ENCODE measurements at regions not wholly inside any gene's neighbourhood (a gene's known extent, or its start where the extent isn't known, plus 50 kb on each side); places are given as distances from the start of the nearest gene placed in this dataset.

DNA sequence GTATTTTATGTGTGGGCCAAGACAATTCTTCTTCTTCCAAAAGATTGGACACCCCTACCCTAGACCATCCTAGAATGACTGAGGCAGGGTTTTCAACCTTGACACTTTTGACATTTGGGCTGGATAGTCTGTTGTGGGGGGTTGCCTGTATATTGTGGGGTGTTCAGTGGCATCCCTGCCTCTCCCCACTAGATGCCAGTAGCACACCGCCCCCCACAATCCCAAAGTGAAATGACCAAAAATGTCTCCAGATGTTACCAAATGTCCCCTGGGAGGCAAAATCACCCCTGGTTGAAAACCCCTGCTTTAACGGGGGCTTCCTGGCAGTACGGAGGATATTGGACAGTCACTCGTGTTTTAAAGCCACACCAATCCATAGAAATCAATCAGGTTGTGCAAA, 219.6 kb downstream of the PHETA1 start:
- Histone ChIP-seq H3K9me3 (no peaks in the 10 kb centered on the region), H3K4me1 (no peaks in the 10 kb centered on the region), H3K36me3 (ENCODE audit: control insufficient read depth, insufficient read depth, low read length) (no peaks in the 10 kb centered on the region), H3K27me3 (replicated peaks; ENCODE audit: control insufficient read depth, insufficient read depth, low read length) (no peaks in the 10 kb centered on the region), H3K4me3 (ENCODE audit: low read depth, low read length) (no peak overlapping the region)
- no peak for DNase-seq
- Mint-ChIP-seq H3K4me3 (ENCODE audit: unreplicated experiment) (no peak overlapping the region), H3K9me3 (ENCODE audit: unreplicated experiment) (no peaks in the 10 kb centered on the region), H3K36me3 (ENCODE audit: insufficient read depth, unreplicated experiment) (no peaks in the 10 kb centered on the region), H3K27me3 (ENCODE audit: insufficient read depth, unreplicated experiment) (peaks cover 6% of the 10 kb centered on the region), H3K4me1 (ENCODE audit: low read depth, unreplicated experiment) (no peaks in the 10 kb centered on the region), H3K27ac (ENCODE audit: unreplicated experiment) (no peak overlapping the region)
- BruUV-seq (replicated peaks): no TSS peak
- TF ChIP-seq, protein P1, sequence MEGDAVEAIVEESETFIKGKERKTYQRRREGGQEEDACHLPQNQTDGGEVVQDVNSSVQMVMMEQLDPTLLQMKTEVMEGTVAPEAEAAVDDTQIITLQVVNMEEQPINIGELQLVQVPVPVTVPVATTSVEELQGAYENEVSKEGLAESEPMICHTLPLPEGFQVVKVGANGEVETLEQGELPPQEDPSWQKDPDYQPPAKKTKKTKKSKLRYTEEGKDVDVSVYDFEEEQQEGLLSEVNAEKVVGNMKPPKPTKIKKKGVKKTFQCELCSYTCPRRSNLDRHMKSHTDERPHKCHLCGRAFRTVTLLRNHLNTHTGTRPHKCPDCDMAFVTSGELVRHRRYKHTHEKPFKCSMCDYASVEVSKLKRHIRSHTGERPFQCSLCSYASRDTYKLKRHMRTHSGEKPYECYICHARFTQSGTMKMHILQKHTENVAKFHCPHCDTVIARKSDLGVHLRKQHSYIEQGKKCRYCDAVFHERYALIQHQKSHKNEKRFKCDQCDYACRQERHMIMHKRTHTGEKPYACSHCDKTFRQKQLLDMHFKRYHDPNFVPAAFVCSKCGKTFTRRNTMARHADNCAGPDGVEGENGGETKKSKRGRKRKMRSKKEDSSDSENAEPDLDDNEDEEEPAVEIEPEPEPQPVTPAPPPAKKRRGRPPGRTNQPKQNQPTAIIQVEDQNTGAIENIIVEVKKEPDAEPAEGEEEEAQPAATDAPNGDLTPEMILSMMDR (IDR thresholded peaks at IDR 0.05; ENCODE audit: insufficient read depth in 1 of 2, low read depth in 1 of 2, low read length in 1 of 2, severe bottlenecking in 1 of 2, unreplicated experiment in 1 of 2): no peak
- intact Hi-C loops (cut with micrococcal nuclease; ENCODE audit: unreplicated experiment): no loop called here
- POLR2A ChIA-PET: no interaction called here
- CTCF ChIA-PET: no interaction called here

DNA sequence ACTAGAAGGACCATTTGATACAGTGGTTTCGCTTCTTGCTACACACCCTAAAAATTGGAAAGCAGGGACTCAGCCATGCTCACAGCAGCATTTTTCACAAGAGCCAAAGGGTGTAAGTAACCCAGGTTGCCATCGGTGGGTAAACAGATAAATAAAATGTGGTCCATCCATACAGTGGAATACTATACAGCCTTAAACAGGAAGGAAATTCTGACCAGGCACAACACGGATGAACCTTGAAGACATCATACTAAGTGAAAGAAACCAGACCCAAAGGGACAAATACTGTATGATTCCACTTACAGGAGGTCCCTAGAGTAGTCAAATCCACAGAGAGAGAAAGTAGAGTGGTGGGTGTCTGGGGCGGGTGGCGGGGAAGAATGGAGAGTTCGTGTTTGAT, 220.9 kb downstream of the PHETA1 start:
- Histone ChIP-seq H3K27me3 (replicated peaks; ENCODE audit: control insufficient read depth, insufficient read depth, low read length) (no peaks in the 10 kb centered on the region), H3K36me3 (ENCODE audit: control insufficient read depth, insufficient read depth, low read length) (no peaks in the 10 kb centered on the region), H3K9me3 (no peaks in the 10 kb centered on the region), H3K4me1 (no peaks in the 10 kb centered on the region), H3K4me3 (ENCODE audit: low read depth, low read length) (no peak overlapping the region)
- Mint-ChIP-seq H3K4me3 (ENCODE audit: unreplicated experiment) (no peak overlapping the region), H3K27ac (ENCODE audit: unreplicated experiment) (no peak overlapping the region), H3K9me3 (ENCODE audit: unreplicated experiment) (no peaks in the 10 kb centered on the region), H3K4me1 (ENCODE audit: low read depth, unreplicated experiment) (no peaks in the 10 kb centered on the region), H3K27me3 (ENCODE audit: insufficient read depth, unreplicated experiment) (peaks cover 9% of the 10 kb centered on the region), H3K36me3 (ENCODE audit: insufficient read depth, unreplicated experiment) (no peaks in the 10 kb centered on the region)
- POLR2A ChIA-PET: no interaction called here
- intact Hi-C loops (cut with micrococcal nuclease; ENCODE audit: unreplicated experiment): no loop called here
- BruUV-seq (replicated peaks): no TSS peak
- TF ChIP-seq, protein P1 (IDR thresholded peaks at IDR 0.05; ENCODE audit: insufficient read depth in 1 of 2, low read depth in 1 of 2, low read length in 1 of 2, severe bottlenecking in 1 of 2, unreplicated experiment in 1 of 2): no peak
- DNase-seq: no peak
- CTCF ChIA-PET: no interaction called here

DNA sequence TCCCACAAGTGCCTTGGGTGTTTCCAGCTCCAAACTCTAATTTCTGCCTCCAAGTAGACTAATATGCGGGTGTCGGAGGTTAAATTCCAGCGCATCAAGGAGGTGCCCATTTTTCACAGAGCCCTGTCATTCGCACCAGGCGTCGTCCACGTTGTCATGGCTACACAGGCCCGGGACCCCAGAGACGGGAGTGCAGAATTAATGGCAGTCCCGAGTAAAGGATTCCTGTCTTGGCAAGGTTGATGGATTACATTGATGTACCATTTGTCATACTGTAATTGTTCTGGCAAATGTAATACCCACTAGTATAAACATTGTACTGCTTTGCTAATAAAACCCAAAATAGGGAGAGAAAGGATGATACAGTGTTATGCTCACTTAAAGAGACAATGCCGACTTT, 222.9 kb upstream of the MYL2 start:
- TF ChIP-seq, protein P1 (IDR thresholded peaks at IDR 0.05; ENCODE audit: insufficient read depth in 1 of 2, low read depth in 1 of 2, low read length in 1 of 2, severe bottlenecking in 1 of 2, unreplicated experiment in 1 of 2): no peak
- no peaks in the 10 kb centered on the region for H3K9me3 Mint-ChIP-seq (ENCODE audit: unreplicated experiment)
- no peaks in the 10 kb centered on the region for H3K36me3 Mint-ChIP-seq (ENCODE audit: insufficient read depth, unreplicated experiment)
- no peak overlapping the region for H3K4me3 Mint-ChIP-seq (ENCODE audit: unreplicated experiment)
- no peaks in the 10 kb centered on the region for H3K4me1 Mint-ChIP-seq (ENCODE audit: low read depth, unreplicated experiment)
- Histone ChIP-seq H3K4me1 (no peaks in the 10 kb centered on the region), H3K36me3 (ENCODE audit: control insufficient read depth, insufficient read depth, low read length) (no peaks in the 10 kb centered on the region), H3K27me3 (replicated peaks; ENCODE audit: control insufficient read depth, insufficient read depth, low read length) (no peaks in the 10 kb centered on the region; the same call in 1 of the 2 replicates), H3K4me3 (ENCODE audit: low read depth, low read length) (no peak overlapping the region), H3K9me3 (no peaks in the 10 kb centered on the region)
- BruUV-seq (replicated peaks): no TSS peak
- intact Hi-C loops (cut with micrococcal nuclease; ENCODE audit: unreplicated experiment): no loop called here
- H3K27me3 Mint-ChIP-seq (ENCODE audit: insufficient read depth, unreplicated experiment): peaks cover 7% of the 10 kb centered on the region
- CTCF ChIA-PET: no interaction called here
- H3K27ac Mint-ChIP-seq (ENCODE audit: unreplicated experiment): no peak overlapping the region
- DNase-seq: no peak
- POLR2A ChIA-PET: no interaction called here

Measured in Caco-2 (cell line).